Cardiac muscle cell (in vitro differentiated cells and primary cell): ENCODE measurements at regions not wholly inside any gene's neighbourhood (a gene's known extent, or its start where the extent isn't known, plus 50 kb on each side); places are given as distances from the start of the nearest gene placed in this dataset.

ENCODE experiments used
- DNase-seq, 2 donors: peaks; one replicate each; pipeline versions ENCODE4 v3.0.0 to v3.0.0-alpha.2; 2010 to 2017; ENCODE audit warnings: low read depth in 1 of 2, low spot score in 1 of 2
- H3K27ac ChIP-seq: fragments of 200-600 bp; sonication (generic); 2 replicates; pipeline ENCODE4 v1.5.1; 2016
- H3K27me3 ChIP-seq: fragments of 200-600 bp; sonication (generic); 2 replicates; pipeline ENCODE4 v1.6.0; 2016; ENCODE audit warnings: control low read depth
- H3K36me3 ChIP-seq: fragments of 200-600 bp; sonication (generic); 2 replicates; pipeline ENCODE4 v1.5.1; 2016; ENCODE audit warnings: control low read depth
- H3K4me1 ChIP-seq: fragments of 200-600 bp; sonication (generic); 2 replicates; pipeline ENCODE4 v1.8.1; 2017; ENCODE audit warnings: low read depth, mild to moderate bottlenecking, mixed run types
- H3K4me3 ChIP-seq: fragments of 200-600 bp; sonication (generic); 2 replicates; pipeline ENCODE4 v1.5.1; 2016; ENCODE audit warnings: mild to moderate bottlenecking
- H3K9me3 ChIP-seq: fragments of 200-600 bp; sonication (generic); 2 replicates; pipeline ENCODE4 v1.5.1; 2017; ENCODE audit warnings: low read depth, mild to moderate bottlenecking, control low read depth
- TF ChIP-seq, protein P1 (sequence below): IDR thresholded peaks from 2 replicates; pipeline ENCODE4 v1.5.1; 2012; ENCODE audit warnings: low read depth, mild to moderate bottlenecking, low read length

DNA sequence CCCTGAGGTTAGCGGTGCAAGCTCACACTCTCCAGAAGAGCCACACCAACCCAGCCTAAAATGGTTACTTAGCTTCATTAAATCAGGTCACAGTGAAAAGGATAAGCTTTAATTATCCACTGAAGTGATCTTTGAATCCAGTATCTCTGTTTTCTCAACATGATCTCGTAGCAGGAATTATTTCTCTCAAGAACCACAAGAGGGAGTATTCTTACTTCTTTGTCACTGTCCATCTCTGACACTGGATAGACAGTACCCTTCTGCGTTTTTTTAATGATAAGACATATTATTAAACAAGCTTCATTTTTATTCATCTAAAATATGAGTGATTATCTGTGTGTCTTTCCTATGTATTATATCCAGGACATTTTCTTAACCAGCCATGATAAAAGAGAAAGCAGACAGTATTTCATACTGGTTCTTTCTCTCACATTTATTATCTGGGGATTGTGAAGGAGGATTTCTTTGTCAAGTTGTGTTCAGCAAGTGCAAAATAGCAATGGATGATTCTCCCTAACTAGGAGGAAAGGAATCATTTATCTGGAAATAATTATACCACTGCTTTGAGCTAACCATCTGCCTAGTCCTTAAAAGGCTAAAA lies 105.4 kb upstream of the CCDC54 start:
- H3K9me3 ChIP-seq: no peaks in the 10 kb centered on the region
- no peak overlapping the region for H3K27ac ChIP-seq
- DNase-seq: peak; percentile 26 to 55
- H3K36me3 ChIP-seq: no peaks in the 10 kb centered on the region
- H3K27me3 ChIP-seq: peaks cover 48% of the 10 kb centered on the region
- TF ChIP-seq, protein P1, sequence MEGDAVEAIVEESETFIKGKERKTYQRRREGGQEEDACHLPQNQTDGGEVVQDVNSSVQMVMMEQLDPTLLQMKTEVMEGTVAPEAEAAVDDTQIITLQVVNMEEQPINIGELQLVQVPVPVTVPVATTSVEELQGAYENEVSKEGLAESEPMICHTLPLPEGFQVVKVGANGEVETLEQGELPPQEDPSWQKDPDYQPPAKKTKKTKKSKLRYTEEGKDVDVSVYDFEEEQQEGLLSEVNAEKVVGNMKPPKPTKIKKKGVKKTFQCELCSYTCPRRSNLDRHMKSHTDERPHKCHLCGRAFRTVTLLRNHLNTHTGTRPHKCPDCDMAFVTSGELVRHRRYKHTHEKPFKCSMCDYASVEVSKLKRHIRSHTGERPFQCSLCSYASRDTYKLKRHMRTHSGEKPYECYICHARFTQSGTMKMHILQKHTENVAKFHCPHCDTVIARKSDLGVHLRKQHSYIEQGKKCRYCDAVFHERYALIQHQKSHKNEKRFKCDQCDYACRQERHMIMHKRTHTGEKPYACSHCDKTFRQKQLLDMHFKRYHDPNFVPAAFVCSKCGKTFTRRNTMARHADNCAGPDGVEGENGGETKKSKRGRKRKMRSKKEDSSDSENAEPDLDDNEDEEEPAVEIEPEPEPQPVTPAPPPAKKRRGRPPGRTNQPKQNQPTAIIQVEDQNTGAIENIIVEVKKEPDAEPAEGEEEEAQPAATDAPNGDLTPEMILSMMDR: peak; percentile 57
- no peaks in the 10 kb centered on the region for H3K4me1 ChIP-seq
- no peak overlapping the region for H3K4me3 ChIP-seq

DNA sequence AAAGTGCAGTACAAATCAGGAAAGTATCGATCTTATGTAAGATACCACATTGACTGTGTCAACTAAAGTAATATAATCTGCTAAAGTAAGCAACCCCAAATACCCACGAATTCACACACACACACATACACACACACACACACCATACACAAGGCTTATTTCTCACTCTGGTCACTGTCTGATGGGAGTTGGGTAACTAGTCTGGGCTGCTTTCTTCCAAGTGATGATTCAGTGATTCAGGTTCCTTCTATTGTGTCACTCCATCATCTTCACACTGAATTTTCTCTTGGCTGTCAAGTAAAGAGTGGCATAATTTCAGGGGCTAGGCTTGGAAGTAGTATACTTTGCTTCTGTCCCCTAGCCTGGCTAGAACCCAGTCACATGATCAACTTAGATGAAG lies 104.8 kb upstream of the CCDC54 start:
- Histone ChIP-seq H3K27me3 (peaks cover 53% of the 10 kb centered on the region), H3K36me3 (no peaks in the 10 kb centered on the region), H3K27ac (no peak overlapping the region), H3K9me3 (no peaks in the 10 kb centered on the region), H3K4me3 (no peak overlapping the region), H3K4me1 (no peaks in the 10 kb centered on the region)
- TF ChIP-seq, protein P1: no peak
- DNase-seq: no peak

DNA sequence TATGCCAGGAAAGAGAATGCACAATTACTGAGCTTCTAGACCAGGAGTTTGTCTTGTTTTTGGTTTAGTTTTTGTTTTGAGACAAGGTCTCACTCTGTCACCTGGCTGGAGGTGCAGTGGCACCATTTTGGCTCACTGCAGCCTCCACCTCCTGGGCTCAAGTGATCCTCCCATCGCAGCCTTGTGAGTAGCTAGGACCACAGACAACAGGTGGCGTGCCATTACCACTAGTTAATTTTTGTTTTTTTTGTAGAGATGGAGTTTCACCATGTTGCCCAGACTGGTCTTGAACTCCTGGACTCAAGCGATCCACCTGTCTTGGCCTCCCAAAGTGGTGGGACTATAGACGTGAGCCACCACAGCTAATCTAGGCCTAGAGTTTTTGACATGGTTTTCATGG lies 104.4 kb upstream of the CCDC54 start:
- H3K27ac ChIP-seq: no peak overlapping the region
- H3K36me3 ChIP-seq: no peaks in the 10 kb centered on the region
- DNase-seq: no peak
- no peaks in the 10 kb centered on the region for H3K9me3 ChIP-seq
- H3K4me1 ChIP-seq: no peaks in the 10 kb centered on the region
- TF ChIP-seq, protein P1: no peak
- H3K4me3 ChIP-seq: no peak overlapping the region
- peaks cover 56% of the 10 kb centered on the region for H3K27me3 ChIP-seq

DNA sequence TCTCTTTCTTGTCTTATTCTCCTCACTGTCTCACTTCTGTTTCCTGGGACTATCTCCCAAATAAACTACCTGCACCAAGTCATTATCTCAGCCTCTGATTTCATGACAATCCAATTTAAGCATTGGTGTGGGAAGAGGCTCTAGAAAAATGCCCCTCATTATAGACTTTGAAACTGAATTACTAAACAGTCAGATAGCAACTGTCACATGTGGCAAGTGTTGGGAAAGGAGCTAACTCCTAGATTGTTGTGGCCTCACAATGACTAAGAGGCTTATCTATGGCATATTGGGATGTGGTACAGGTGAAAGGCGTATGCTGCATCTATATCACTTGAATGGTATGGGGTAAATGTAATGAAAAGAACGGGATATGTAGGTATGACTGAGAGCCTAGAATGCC lies 103.5 kb upstream of the CCDC54 start:
- H3K4me3 ChIP-seq: no peak overlapping the region
- H3K9me3 ChIP-seq: no peaks in the 10 kb centered on the region
- no peaks in the 10 kb centered on the region for H3K4me1 ChIP-seq
- TF ChIP-seq, protein P1: no peak
- no peaks in the 10 kb centered on the region for H3K36me3 ChIP-seq
- H3K27ac ChIP-seq: no peak overlapping the region
- H3K27me3 ChIP-seq: peaks cover 63% of the 10 kb centered on the region
- DNase-seq: no peak

DNA sequence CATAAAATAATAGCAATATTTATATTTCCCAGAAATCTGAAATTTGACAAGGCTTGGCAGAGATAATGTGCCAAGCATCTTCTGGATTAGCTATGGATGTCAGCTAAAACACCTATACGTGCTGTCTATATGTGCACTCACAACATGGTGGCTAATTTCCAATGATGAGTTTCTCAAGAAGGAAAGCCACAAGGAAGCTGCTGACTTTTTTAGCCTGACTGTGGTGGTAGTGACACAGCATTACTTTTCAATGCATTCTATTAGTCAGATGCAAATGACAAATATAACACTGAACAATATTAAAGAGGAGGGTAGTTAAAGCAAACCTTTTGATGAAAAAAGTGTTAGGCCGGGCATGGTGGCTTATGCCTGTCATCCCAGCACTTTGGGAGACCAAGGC lies 101.7 kb upstream of the CCDC54 start:
- Histone ChIP-seq H3K27ac (no peak overlapping the region), H3K36me3 (no peaks in the 10 kb centered on the region), H3K9me3 (no peaks in the 10 kb centered on the region), H3K27me3 (peaks cover 78% of the 10 kb centered on the region), H3K4me1 (no peaks in the 10 kb centered on the region), H3K4me3 (no peak overlapping the region)
- DNase-seq: no peak
- TF ChIP-seq, protein P1: no peak
